Neural cell (in vitro differentiated cells): ENCODE measurements at regions not wholly inside any gene's neighbourhood (a gene's known extent, or its start where the extent isn't known, plus 50 kb on each side); places are given as distances from the start of the nearest gene placed in this dataset.

ENCODE experiments used
- H2AFZ ChIP-seq: fragments of 200-600, 300-800 bp; sonication (generic), shearing (Covaris generic); 2 replicates; pipeline ENCODE4 v1.6.0; 2014; ENCODE audit warnings: low read depth, mild to moderate bottlenecking, antibody characterized with exemption, low read length, moderate library complexity
- H3F3A ChIP-seq: fragments of 200-600 bp; shearing (Covaris generic); 2 replicates; pipeline ENCODE4 v1.6.1; 2016; ENCODE audit warnings: mild to moderate bottlenecking, moderate library complexity, mixed read lengths, antibody characterized with exemption, low read length; ENCODE audit not compliant: insufficient read depth, poor library complexity, severe bottlenecking
- H3K27ac ChIP-seq: fragments of 200-600, 300-800 bp; sonication (generic), shearing (Covaris generic); 2 replicates; pipeline ENCODE4 v1.5.1; 2014; ENCODE audit warnings: mild to moderate bottlenecking, low read length, moderate library complexity
- H3K27me3 ChIP-seq: fragments of 300-800, 200-600 bp; sonication (generic), shearing (Covaris generic); 2 replicates; pipeline ENCODE4 v1.6.0; 2014; ENCODE audit warnings: mild to moderate bottlenecking, low read depth, low read length, moderate library complexity; ENCODE audit not compliant: insufficient read depth
- H3K36me3 ChIP-seq: fragments of 300-800, 200-600 bp; sonication (generic), shearing (Covaris generic); 2 replicates; pipeline ENCODE4 v1.5.1; 2014; ENCODE audit warnings: mild to moderate bottlenecking, antibody characterized with exemption, low read length, moderate library complexity; ENCODE audit not compliant: insufficient read depth
- H3K4me2 ChIP-seq: fragments of 300-800, 200-600 bp; sonication (generic), shearing (Covaris generic); 2 replicates; pipeline ENCODE4 v1.6.0; 2014; ENCODE audit warnings: mild to moderate bottlenecking, low read length
- H3K4me3 ChIP-seq: fragments of 300-800, 200-600 bp; sonication (generic), shearing (Covaris generic); 2 replicates; pipeline ENCODE4 v1.5.1; 2014; ENCODE audit warnings: mild to moderate bottlenecking, low read length, moderate library complexity
- H3K79me2 ChIP-seq: fragments of 200-600 bp; shearing (Covaris generic); replicated peaks from 2 replicates; pipeline ENCODE4 v1.6.0; 2014; ENCODE audit warnings: mild to moderate bottlenecking, low read length, moderate library complexity; ENCODE audit not compliant: insufficient read depth
- H3K9ac ChIP-seq: fragments of 300-800, 200-600 bp; sonication (generic), shearing (Covaris generic); 2 replicates; pipeline ENCODE4 v1.6.1; 2016; ENCODE audit warnings: mild to moderate bottlenecking, low read length, mixed read lengths
- H3K9me2 ChIP-seq: fragments of 200-600 bp; shearing (Covaris generic); 2 replicates; pipeline ENCODE4 v1.6.1; 2016; ENCODE audit warnings: mild to moderate bottlenecking, low read length, mixed read lengths; ENCODE audit not compliant: insufficient read depth
- H3K9me3 ChIP-seq: fragments of 200-600, 300-800 bp; sonication (generic), shearing (Covaris generic); 2 replicates; pipeline ENCODE4 v1.6.1; 2016; ENCODE audit warnings: mild to moderate bottlenecking, mixed run types, low read length, moderate library complexity, mixed read lengths
- H4K20me1 ChIP-seq: fragments of 200-600 bp; shearing (Covaris generic); 2 replicates; pipeline ENCODE4 v1.6.1; 2016; ENCODE audit warnings: mild to moderate bottlenecking, mixed run types; ENCODE audit not compliant: insufficient read depth
- CTCF ChIP-seq: fragments of 450-650 bp; IDR thresholded peaks from 2 replicates; pipeline ENCODE4 v1.5.1; 2014; ENCODE audit warnings: antibody characterized with exemption, mild to moderate bottlenecking, moderate library complexity; ENCODE audit not compliant: poor library complexity, severe bottlenecking
- EP300 ChIP-seq: fragments of 450-650 bp; conservative IDR thresholded peaks from 2 replicates; pipeline ENCODE4 v1.6.1; 2014; ENCODE audit warnings: antibody characterized with exemption, mild to moderate bottlenecking, moderate library complexity; ENCODE audit not compliant: poor library complexity, severe bottlenecking
- EZH2 ChIP-seq: fragments of 200-600, 300-800 bp; shearing (Covaris generic), sonication (generic); IDR thresholded peaks from 2 replicates; pipeline ENCODE4 v1.6.1; 2014; ENCODE audit warnings: antibody characterized with exemption, low read length, borderline replicate concordance, mild to moderate bottlenecking; ENCODE audit not compliant: insufficient read depth, poor library complexity, severe bottlenecking
- MXI1 ChIP-seq: fragments of 450-650 bp; conservative IDR thresholded peaks from 2 replicates; pipeline ENCODE4 v1.6.1; 2014; ENCODE audit warnings: antibody characterized with exemption, mild to moderate bottlenecking; ENCODE audit not compliant: poor library complexity, severe bottlenecking
- POLR2AphosphoS5 ChIP-seq: IDR thresholded peaks from 2 replicates; pipeline ENCODE4 v1.6.1; 2012
- RAD21 ChIP-seq: fragments of 450-650 bp; conservative IDR thresholded peaks from 2 replicates; pipeline ENCODE4 v1.6.1; 2014; ENCODE audit warnings: antibody characterized with exemption, mild to moderate bottlenecking, moderate library complexity
- REST ChIP-seq: IDR thresholded peaks from 2 replicates; pipeline ENCODE4 v1.6.1; 2012; ENCODE audit warnings: borderline replicate concordance
- SMC3 ChIP-seq: fragments of 450-650 bp; conservative IDR thresholded peaks from 2 replicates; pipeline ENCODE4 v1.6.1; 2014; ENCODE audit warnings: antibody characterized with exemption, mild to moderate bottlenecking, moderate library complexity; ENCODE audit not compliant: poor library complexity
- TAF1 ChIP-seq: IDR thresholded peaks from 2 replicates; pipeline ENCODE4 v1.6.1; 2012; ENCODE audit warnings: low read depth

- Histone ChIP-seq H3K9ac (no peak overlapping the region), H2AFZ (no peak overlapping the region)
- no peak for TF ChIP-seq REST
- no peak for TF ChIP-seq TAF1
- TF ChIP-seq EZH2, result no peak
Measured at GRCh38 chr11:28524098-28524497, 415.9 kb downstream of the METTL15 start.

GRCh38 chr11:28521075-28521474 is 412.9 kb downstream of the METTL15 start:
- Histone ChIP-seq H3K79me2 (no peaks in the 10 kb centered on the region), H3F3A (no peaks in the 10 kb centered on the region)

More at GRCh38 chr11:28524098-28524497, 415.9 kb downstream of the METTL15 start:
- no peaks in the 10 kb centered on the region for H4K20me1 ChIP-seq
- no peaks in the 10 kb centered on the region for H3K9me2 ChIP-seq
- no peaks in the 10 kb centered on the region for H3K9me3 ChIP-seq
- H3K27ac ChIP-seq, result no peak overlapping the region
- H3K27me3 ChIP-seq, result no peaks in the 10 kb centered on the region
- no peaks in the 10 kb centered on the region for H3K36me3 ChIP-seq
- no peak overlapping the region for H3K4me2 ChIP-seq
- no peaks in the 10 kb centered on the region for H3K79me2 ChIP-seq
- H3F3A ChIP-seq, result no peaks in the 10 kb centered on the region
- no peak overlapping the region for H3K4me3 ChIP-seq

GRCh38 chr11:28520291-28520690 is 412.1 kb downstream of the METTL15 start:
- H3K9me3 ChIP-seq, result no peaks in the 10 kb centered on the region
- H3K79me2 ChIP-seq, result no peaks in the 10 kb centered on the region
- no peaks in the 10 kb centered on the region for H3K9me2 ChIP-seq
- no peak overlapping the region for H3K9ac ChIP-seq
- no peaks in the 10 kb centered on the region for H3F3A ChIP-seq
- no peaks in the 10 kb centered on the region for H3K27me3 ChIP-seq
- no peaks in the 10 kb centered on the region for H4K20me1 ChIP-seq
- H3K4me2 ChIP-seq, result no peak overlapping the region
- H3K36me3 ChIP-seq, result no peaks in the 10 kb centered on the region
- H2AFZ ChIP-seq, result no peak overlapping the region
- H3K27ac ChIP-seq, result no peak overlapping the region
- H3K4me3 ChIP-seq, result no peak overlapping the region
- TF ChIP-seq SMC3, result no peak
- no peak for TF ChIP-seq EZH2
- no peak for TF ChIP-seq TAF1
- no peak for TF ChIP-seq POLR2AphosphoS5
- TF ChIP-seq REST, result no peak
- TF ChIP-seq MXI1, result no peak
- no peak for TF ChIP-seq RAD21
- no peak for TF ChIP-seq CTCF

More at GRCh38 chr11:28521075-28521474, 412.9 kb downstream of the METTL15 start:
- H3K9me3 ChIP-seq, result no peaks in the 10 kb centered on the region
- TF ChIP-seq RAD21, result no peak
- TF ChIP-seq CTCF, result no peak
- TF ChIP-seq EP300, result no peak
- H3K9me2 ChIP-seq, result no peaks in the 10 kb centered on the region
- H3K27me3 ChIP-seq, result no peaks in the 10 kb centered on the region
- H2AFZ ChIP-seq, result no peak overlapping the region
- no peak overlapping the region for H3K4me3 ChIP-seq
- H3K27ac ChIP-seq, result no peak overlapping the region
- H4K20me1 ChIP-seq, result no peaks in the 10 kb centered on the region
- H3K4me2 ChIP-seq, result no peak overlapping the region
- H3K36me3 ChIP-seq, result no peaks in the 10 kb centered on the region
- no peak overlapping the region for H3K9ac ChIP-seq
